NCI-H226 (cell line): ENCODE measurements at regions not wholly inside any gene's neighbourhood (a gene's known extent, or its start where the extent isn't known, plus 50 kb on each side); places are given as distances from the start of the nearest gene placed in this dataset.

Experiments used
- DNase-seq: peaks from one replicate; pipeline ENCODE4 v3.0.0-alpha.2; 2015

DNA sequence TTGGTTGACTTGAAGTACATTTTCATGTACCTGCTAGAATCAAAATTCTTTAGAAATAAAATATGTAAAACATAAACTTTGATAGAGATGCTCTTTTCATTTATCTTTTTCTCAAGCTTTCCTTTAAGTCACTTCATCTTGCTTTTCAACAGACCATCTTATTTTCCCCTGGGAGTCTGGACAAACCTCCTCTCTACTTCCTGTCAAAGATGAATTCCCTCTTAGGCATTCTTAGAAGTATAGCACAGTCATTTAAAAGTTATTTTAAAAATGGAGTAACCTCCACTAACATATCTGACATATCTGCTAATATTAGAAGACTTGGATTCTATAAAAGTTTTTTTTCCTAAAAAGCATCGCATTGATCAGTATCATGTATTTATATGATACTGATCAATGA is 84.8 kb upstream of the PAX6 start:
- no peak for DNase-seq

DNA sequence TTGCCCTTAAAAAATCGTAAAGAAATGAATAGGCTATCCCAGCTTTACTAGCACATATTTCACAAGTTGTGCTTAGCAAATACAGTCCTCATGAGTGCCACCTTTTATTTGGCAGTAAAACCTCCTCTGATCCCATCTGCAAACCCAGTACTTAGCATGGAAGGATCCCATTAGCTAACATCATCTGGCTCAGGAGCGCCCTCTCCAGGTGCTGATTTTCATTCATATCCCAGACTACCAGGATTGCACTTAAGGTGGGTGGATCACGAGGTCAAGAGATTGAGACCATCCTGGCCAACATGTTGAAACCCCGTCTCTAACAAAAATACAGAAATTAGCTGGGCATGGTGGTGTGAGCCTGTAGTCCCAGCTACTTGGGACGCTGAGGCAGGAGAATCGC is 76.1 kb upstream of the PAX6 start:
- DNase-seq: no peak

DNA sequence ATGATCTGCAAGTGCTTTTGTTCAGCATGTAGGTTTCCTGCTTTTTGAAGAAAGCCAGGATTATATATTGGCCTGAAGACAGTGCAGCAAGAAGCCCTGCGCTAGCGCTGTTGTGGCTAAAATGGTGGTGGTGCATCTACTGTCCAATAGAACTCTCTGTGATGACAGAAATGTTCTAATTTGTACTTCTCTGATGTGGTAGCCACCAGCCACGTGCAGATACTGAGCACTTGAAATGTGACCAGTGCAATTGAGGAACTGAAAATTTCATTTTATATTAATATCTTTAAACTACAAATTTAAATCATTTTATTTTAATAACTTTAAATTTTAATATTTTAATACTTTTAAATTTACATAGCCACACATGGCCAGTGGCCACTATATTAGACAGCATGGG is 73.0 kb upstream of the PAX6 start:
- DNase-seq: no peak

DNA sequence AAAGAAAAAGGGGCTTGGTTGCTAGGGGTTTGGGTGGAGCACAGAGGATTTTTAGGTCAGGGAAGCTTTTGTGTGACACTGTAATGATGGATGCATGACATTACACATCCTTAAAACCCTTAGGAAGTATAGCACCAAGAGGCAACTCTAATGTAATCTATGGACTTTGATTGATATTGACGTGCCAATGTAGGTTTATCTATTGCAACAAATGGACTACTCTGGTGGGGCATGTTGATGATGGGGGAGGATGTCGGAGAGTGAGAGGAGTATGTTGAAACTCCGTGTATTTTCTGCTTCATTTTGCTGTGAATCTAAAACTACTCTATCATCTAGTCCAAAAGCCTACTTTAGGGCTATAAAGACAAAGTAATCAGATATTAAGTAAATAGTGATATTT is 72.3 kb upstream of the PAX6 start:
- DNase-seq: no peak

DNA sequence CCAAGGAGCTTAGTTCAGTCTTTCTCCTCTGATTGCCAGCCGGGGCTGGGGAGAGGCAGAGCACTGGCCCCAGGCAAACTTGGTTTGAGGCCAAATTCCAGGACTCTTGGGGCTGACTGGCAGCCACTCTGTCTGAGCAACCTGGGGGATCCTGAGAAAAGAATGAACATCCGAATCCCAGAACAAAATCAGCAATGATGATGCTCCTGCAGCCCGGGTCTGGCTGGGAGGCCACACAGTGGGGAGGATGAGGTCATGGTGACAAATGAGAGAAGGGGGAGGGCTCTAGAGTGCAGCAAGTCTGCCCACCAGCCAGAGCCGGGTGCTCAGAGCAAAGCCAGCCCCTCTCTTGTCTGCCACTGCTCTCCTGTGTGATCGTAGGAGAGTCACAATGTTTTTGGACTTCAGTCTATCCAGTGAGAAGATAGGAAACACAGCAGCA is 71.8 kb upstream of the PAX6 start:
- no peak for DNase-seq

DNA sequence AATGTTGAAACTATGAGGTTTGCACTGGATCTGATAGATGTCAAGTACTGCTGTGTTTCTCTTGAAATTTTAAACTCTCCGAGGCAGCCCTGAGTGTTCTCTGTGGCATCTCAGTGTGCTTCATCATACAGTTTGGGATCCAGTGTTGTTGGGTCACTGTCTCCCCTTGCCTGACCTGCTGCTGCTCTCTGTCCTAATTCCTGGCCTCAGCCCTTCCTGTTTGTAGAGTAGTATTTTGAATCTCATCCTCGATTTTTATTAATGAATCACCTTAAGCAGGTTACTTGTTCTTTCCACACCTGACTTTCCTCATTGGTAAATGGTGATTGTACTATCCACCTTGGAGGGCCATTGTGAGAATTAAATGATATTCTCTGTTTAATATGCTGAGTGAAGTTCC is 70.7 kb upstream of the PAX6 start:
- DNase-seq: no peak

DNA sequence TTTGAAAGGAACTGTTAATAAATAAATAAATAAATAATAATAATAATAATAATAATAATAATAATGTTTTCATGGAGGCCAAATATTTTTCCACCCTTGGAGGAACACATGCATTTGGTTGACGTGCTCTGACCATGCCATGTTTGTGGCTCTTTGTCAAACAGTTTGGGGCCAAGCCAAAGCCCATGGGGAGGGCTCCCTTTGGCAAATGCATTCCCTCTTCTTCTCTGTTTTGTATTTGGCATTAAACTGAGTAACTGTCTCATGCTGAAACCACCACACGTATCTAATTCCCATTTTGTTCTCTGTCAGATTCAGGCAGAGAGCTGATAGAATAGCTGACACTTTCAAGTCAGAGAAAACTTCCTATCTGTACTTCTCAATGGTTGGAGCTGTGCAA is 68.6 kb upstream of the PAX6 start:
- no peak for DNase-seq

DNA sequence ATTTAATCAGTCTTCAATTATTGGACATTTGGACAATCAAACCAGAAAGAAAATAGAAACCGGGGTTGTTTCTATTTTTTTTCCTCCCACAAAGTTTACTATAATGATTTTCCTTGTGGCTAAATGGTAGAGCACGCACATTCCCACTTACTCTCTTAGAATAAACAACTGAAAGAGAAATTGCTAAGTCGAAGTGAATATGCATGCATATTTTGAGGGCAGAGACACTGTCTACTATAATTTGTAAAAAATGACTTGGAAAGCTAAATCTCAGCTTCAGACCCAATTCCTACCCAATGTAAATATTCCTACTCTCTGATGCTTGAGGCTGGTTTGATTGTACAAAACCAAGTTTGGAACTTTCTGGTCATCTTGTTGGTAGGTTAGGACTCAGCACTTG is 66.7 kb upstream of the PAX6 start:
- DNase-seq: no peak

DNA sequence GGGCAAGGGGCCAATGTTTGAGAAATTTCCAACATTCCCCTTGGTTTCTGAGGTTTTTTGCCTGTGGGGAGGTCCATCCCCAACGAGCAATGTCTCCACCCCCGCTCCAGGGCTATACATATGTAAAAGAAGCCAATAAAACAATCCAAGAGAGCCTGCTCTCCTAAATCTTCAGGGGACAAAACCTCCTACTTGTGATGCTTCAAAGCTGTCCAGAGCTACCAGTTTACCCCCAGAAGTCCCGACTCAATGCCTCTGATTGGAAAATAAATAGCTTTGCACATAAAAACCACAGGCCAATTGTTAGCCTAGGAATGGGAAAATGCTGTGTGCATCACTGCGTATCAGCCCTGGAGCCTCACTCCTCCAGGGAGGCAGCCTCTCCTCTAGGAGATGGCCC is 66.0 kb upstream of the PAX6 start:
- DNase-seq: no peak

DNA sequence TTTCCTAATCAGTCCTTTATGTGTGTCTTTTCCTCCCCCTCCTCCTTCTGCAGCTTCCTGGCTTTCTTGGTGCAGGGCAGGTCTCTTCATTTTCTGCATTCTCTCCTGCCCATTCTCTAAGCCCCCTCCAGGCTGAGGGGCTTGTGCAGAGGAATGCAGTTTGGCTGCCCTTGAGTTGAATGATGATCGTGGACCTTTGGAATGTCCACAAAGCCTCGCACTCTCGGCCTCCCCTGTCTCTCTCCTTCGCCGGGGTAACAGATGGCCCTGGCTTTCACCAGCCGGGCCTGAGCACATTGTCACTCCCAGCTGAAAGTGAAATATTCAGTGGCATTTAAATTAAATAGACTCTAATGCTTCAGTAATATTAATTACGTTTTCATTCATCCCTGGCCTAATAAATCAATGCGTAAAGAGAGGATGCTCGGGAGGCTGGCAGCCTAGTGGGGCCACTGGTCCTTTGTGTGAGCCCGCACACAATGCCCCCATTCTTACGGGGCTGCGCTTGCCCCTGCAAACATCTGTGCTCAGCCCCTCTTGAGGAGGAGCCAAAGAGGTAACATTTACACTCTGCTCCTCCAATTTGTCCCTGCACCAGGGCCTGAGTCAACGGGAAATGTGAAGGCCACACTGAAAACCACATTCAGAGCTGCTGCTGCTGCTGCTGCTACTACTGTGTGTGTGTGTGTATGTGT is 64.9 kb upstream of the PAX6 start:
- DNase-seq: no peak

DNA sequence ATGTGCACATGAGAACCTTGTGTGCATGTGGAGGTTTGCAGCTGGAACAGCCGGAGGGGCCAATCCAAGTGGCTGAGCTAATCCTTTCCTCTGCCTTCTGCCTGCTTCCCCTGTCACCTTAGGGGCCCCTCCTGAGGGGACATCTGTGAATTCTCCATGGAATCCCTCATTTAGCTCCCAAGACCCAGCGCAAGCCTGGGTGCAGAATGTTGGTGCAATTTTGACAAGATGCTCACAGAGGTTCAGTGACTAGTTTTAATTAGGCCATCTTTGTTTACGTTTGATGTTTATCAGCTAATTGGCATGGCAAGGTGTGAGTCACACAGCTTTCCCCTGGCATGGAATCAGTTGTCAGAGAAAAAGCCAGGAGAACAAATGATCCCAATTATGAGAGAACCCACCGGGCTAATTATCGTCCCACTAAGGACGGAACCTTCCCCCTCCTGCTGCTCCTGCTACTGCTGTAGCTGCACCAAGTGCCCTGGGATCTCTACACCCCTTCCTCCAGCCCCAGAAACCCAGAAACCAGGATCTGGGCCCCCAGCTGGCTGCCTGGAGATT is 63.6 kb upstream of the PAX6 start:
- no peak for DNase-seq

DNA sequence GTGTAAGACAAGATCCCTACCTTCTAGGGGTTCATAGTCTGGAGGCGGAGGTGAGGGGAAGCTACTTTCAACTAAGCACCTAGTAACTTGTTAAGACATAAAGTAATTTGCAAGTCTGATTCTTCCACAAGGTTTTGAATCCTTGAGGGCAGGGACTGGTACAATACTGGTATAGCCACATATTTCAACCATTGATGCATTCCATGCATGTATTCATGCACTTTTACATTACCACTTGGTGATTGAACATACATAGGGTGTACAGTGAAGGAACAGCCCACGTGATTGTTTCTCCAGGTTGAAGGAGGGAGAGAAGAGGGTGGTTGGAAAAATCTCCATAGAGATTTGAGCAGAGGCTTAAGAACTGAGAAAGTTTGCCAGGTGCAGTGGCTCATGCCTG is 62.0 kb upstream of the PAX6 start:
- DNase-seq: no peak

DNA sequence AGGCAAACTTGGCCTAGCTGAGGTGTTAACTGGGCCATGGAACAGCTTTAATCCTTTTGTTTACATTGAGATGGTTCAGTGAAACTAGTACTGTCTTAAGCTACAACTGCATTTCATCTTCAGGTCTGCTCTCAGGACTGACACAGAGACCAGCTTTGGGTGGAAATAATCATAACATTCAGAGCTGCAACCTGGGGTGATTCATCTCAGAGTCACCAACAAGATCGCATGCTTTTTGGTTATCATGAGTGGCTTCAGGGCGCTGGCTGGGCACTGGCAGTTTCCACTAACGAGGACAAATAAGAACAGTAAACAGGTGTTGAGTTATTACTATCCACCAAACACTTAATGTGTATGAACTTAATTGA is 60.9 kb upstream of the PAX6 start:
- no peak for DNase-seq

DNA sequence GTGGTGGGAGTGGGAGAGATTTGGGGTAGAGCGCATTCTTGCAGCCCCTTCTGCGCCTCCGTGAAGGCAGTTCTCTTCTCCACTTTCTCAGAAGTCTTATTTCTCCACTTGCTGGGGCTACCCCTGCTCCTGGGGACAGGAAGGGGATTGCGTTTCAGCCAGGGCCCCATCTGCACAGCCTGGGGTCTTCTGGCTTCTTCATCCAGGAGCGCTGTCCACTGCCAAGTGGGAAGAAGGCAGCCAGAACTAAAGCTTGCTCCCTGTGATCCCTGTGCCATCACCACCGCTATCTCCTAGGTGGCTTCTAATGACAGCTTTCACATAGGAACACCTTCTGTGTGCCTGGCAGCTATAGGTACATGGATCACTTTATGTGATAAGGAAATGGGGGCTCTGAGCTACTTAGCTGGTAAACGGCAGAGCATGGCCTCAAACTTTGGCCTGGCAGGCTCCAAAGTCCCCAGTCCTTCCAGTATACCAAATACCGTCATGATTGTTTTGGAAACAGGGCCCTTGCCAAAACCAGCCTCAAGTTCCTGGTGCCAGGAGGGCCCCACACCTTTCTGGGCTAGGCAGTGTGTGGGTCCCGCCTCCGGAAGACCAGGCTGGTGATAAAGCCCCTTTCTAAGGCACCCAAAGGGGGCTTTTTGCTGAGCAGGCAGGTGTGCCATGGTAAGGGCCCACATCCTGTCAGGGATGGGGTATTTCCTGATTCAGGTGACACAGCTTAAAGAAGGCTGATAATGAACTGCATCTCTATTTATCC is 60.4 kb upstream of the PAX6 start:
- DNase-seq: no peak

DNA sequence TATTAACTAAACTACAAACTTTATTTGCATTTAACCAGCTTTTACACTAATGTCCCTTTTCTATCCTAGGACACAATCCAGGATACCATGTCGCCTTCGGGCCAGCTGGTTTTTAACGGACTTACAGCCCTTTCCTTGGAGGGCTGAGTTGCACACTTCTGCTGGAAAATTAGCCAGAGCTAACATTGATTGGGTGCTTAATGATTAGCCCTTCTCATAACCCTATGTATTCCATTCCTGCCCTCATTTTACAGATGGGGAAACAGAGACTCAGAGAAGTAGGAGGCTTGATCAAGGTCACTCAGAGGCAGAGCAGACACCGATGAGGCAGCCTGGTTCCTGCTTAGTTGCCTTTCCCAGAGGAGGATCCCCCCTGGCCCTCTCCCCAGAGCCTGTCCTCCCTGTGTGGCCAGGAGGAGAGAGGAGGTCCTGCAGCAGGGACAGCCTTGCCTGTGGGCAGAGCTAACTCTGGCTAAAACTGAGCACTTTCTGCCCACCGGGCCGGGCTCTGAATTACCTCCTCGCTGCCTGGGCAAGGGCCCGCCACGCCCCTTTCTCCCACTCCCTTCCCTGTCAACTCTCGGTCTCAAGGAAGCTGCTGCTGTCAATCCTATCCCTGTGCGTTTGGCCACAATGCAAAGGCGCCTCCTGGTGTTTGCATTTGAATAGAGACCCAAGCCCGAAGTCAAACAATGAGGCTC is 59.6 kb upstream of the PAX6 start:
- DNase-seq: no peak

DNA sequence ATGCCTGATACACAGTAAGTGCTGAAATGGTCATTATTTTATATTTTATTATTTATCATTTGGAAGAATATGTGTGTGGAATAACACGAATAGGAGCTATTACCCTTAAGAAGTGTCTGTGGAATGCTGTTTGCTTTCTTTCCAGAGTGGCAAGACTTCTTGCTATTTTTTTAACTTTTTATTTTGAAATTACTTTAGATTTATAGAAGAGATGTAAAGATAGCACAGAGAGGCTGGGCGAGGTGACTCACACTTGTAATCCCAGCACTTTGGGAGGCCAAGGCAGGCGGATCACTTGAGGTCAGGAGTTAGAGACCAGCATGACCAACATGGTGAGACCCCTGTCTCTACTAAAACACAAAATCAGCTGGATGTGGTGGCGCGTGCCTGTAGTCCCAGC is 58.9 kb upstream of the PAX6 start:
- no peak for DNase-seq

DNA sequence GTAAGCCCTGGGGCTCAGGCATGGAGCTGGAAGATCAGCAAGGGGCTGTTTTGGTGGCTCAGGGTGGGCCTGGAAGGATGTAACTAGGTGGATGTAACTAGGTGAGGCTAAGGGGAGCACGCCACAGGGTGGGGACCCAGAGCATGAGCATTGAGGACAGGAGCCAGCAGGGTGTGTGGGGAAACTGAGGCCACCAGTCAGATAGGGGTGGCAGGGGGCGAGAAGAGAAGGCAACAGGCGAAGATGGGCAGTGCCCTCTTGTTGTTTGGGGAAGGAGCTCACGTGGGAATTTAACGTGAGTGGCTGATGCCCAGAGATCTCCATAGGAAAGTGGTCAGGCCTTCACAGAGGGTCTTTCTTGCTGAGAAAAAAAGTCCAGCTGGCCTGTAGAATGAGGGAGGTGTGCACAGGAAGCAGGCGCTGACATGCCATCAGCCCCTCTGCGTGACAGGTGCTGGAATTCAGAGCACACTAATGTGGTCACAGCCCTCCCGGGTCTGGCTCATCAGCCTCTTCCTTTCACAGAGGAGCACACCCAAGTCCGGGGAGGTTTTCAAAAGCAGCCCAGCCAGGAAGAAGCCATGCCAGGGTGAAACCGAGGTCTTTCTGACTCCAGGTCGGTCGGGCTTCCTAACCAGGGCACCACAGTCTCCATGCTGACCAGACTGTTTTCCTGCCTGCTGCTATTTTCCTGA is 54.6 kb upstream of the PAX6 start:
- DNase-seq: no peak

DNA sequence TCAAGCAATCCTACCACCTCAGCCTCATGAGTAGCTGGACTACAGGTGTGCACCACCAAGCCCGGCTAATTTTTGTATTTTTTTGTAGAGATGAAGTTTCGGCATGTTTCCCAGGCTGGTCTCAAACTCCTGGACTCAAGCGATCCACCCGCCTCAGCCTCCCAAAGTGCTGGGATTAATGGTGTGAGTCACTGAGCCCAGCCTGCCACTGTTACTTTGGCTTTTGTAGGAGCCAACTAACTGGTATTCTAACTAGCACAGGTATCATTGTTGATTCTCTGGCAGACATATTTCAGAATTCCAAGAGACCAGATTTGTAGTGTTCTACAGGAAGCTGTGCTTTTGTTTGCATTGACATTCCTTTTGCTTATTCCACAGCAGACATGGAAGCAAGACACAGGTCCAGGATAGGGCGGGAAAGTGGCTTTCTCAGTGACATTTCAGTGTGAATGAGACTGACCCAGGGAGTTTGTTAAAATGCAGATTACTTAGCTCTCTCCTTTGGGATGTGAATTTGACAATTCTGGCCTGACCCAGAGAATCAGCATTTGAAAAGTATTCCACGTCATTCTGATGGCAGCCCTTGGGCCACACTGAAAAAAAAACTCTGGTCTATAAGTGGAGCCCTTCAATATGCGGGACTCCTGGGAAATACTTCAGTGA is 52.2 kb upstream of the PAX6 start:
- DNase-seq: no peak

DNA sequence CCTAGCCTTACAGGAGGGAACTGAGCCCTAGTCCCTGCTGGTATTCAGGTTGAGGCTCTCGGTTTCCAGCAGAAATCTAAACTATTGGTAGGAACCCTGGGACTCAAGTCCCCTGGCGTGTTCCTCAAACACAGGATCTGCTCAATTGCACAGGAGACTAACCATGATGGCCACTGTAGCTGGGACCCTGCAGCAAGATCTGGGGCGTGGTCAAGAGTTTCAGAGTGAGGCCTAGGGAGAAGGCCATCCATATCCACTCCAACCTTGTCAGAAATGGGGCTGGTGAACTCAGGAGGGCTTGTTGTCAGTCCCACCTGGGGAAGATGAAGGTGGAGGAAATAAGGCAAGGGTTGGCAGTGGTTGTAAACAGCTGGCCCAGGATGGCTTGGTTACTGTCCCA is 49.9 kb upstream of the PAX6 start:
- DNase-seq: no peak
